SK-N-MC (cell line): ENCODE measurements at regions not wholly inside any gene's neighbourhood (a gene's known extent, or its start where the extent isn't known, plus 50 kb on each side); places are given as distances from the start of the nearest gene placed in this dataset.

ENCODE experiments used
- EZH2 ChIP-seq: fragments of 200-600 bp; sonication (generic); IDR thresholded peaks from one replicate; pipeline ENCODE4 v1.6.1; 2017; ENCODE audit warnings: antibody characterized with exemption
- FOXP2 ChIP-seq: optimal IDR thresholded peaks from 2 replicates; pipeline ENCODE3; 2011; ENCODE audit warnings: mild to moderate bottlenecking, moderate library complexity; ENCODE audit not compliant: insufficient read depth; ENCODE audit errors: extremely low read length, control extremely low read depth
- POLR2AphosphoS5 ChIP-seq: IDR thresholded peaks from 2 replicates; pipeline ENCODE4 v1.6.1; 2012; ENCODE audit warnings: mild to moderate bottlenecking, low read depth, low read length, borderline replicate concordance

DNA sequence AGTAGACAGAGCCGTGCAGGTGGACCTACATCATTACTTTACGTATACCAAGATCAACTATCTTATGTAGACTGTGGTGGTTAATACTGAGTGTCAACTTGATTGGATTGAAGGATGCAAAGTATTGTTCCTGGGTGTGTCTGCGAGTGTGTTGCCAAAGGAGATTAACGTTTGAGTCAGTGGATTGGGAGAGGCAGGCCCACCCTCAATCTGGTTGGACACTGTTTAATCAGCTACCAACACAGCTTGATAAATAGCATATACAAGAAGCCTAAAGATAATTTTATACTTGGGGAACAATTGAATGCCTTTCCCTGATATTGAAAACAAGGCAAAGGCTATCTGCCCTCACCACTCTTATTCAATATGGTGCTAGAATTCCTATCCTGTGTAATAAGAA, 604.2 kb upstream of the ZEB2 start:
- TF ChIP-seq POLR2AphosphoS5 (no peak), FOXP2 (no peak), EZH2 (no peak)
